DMS 273 (cell line): ENCODE measurements at regions not wholly inside any gene's neighbourhood (a gene's known extent, or its start where the extent isn't known, plus 50 kb on each side); places are given as distances from the start of the nearest gene placed in this dataset.
"Not testable (repeated sequence)": the region's sequence is repeated elsewhere in the genome, so short reads cannot be mapped to it uniquely, and the experiment has no call there.

ENCODE experiments used
- DNase-seq: peaks from one replicate; lab custom pipeline; 2025; ENCODE audit not compliant: unreplicated experiment; lab: John Stamatoyannopoulos, UW

- no peak for DNase-seq
Measured at GRCh38 chr10:57699944-57700343, 567.8 kb downstream of the IPMK start.

DNA sequence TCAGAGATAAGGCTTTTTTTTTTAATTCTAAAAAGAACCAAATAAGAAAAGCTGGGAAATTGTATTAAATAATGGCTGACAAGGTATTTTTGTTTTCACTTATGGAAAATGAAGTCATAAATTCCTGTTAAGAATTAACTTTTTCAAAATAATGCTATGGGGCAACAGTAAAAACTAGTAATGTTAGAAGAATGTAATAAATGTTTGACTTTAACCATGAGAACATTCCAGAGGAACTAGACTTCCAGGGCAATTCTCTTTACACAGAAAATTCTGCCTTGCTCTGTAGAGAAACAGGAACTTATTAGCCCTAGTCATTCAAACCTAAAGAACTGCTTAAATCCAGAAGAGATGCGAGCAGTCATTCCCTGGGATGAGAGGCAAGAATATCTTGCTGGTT, 571.1 kb downstream of the IPMK start:
- no peak for DNase-seq

GRCh38 chr10:57694956-57695608, 572.6 kb downstream of the IPMK start:
- no peak for DNase-seq

DNA sequence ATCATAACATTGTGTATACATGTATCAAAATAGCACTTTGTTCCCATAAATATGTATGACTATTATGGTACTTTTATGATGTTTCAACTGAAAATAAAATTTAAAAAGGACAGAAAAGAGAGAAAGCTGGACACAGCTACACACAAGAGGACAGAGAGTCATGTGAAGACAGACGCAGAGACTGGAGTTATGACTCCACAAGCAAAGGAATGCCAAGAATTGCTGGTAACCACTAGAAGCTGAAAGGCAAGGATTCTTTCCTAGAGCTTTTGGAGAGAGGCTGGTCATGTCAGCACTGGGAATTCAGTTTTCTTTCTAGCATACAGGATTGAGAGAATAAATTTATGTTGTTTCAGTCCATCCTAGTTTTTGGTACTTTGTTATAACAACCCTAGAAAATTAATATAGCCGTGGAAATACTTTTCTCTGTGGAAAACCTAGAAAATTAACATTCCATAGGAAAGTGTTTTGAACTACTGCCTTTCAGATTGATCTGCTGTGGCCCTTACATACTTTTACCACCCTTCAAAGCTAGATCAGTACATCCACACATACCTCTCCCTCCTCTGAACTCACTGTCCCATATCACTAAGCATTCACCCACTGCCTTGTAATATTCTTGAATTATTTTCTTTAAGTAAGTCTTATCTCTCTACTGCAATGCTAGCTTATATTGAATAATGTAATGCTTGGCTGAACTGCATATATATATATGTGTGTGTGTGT, 575.3 kb downstream of the IPMK start:
- no peak for DNase-seq

DNA sequence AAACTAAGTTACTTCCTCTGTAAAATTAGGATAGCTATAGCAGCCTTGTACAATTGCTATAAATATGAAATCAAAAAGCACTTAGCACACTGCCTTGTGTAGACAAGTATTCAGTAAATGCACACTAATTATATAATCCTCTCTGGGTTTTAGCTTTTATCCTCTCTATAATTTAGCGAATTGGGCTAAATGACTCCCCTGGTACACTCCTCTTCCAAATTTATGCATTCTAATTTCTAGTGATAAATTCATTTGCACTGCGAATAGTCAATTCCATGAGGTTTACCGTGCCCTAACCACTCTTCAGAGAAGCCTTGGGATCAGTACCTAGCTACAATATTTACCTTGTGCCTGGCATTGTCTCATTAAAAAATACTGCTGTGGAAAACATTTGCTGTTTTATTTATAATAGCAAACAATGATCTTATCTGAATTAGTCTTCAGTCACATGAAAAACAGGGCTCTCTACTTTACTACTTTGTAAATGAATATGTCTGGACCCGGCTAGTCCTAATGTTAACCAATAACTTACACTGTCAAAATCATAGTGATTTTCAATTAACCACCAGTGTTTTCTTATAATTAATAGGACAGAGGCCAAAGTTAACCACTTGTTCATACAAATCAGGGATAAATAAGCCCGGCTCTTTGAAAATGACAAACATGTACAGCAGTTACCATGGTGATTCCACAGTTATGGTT, 577.9 kb downstream of the IPMK start:
- no peak for DNase-seq

- DNase-seq, result no peak
Measured at GRCh38 chr10:57679916-57680315, 587.8 kb downstream of the IPMK start.

GRCh38 chr10:57675125-57675524, 592.6 kb downstream of the IPMK start:
- DNase-seq, result no peak

DNA sequence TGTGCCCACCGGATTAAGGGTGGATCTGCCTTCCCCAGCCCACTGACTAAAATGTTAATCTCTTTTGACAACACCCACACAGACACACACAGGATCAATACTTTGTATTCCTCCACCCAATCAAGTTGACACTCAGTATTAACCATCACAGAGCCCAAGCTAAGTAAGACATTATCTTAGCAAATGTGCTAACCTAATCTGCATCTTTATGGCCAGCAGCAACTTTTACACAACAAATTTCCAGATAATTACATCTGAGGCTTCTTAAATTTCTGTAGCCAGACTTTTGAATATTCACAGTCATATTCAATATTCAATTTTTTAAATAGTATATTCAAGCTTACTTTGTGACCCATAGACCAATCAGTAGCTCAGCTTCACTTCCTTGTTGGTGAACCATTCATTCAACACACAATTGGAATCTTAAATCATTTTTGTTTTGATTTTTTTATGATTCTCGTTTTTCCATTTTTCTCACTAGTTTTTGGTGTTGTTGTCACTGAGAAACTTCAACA, 594.2 kb downstream of the IPMK start:
- DNase-seq, result no peak

DNA sequence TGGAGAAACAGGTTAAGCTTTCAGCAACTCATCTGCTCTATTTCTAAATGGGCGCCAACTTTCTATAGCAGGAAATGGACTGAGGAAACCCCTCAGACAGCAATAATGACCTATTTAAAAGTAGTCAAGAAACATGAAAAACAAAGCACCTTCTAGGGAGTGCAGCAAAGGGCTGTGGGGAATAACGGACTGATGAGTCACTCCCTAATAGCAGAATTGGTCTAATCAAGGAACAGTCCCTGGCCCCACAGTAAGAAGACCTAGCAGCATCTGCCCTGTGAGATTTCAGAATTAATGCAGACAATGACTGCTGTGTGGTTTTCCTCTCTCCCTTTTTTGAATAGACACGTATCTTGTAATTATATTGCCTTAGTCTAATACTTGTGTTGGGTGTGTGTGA, 602.9 kb downstream of the IPMK start:
- no peak for DNase-seq

- DNase-seq, result no peak
Measured at GRCh38 chr10:57663401-57663800, 604.3 kb downstream of the IPMK start.

DNA sequence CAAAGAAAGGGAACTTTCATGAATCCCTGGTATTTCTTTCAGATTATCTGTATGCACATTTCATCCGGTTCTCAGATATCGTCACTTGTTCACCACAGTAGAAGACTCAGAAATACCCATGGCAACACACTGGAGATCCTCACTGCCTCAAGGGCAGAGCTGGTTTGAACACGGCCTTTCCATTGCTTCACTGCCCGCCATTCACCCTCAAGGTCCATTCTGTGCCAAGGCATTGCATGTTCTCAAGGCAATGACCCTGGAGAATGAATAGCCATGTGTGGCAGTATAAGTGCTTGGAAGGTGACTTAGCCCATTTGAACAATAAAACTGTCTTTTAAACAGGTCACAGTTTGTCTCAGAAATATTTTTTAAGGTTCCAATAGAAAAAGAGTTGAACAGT, 606.5 kb downstream of the IPMK start:
- no peak for DNase-seq

DNA sequence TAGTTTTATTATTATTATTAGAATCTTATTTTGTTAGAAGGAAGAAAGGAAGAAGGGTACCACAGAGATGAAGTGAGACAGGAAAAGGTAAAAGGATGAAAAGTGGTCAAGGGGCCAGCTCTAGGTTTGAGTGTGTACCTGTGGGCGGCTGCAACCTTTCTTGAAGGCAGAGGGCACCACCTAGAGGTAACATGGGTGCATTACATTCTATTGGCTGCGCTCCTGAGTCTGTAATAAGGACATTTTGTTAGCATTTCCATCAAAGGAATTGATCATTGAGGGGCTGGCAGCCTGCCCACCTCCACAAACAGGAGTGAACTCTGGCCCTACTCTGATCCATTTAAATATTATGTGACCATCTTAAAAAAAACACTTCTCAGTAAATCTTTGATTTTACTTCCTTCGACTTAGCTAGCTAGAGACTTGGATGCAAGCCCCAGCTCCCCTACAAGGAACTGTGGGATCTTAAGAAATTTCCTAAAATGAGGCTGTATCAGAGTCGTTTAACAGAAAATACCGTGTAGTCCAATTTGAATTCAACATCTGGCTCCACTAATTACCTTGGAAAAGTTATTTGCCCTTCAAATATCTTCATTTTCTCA, 610.4 kb downstream of the IPMK start:
- peak; percentile 48 for DNase-seq

- DNase-seq, result no peak
Measured at GRCh38 chr10:57654856-57655255, 612.8 kb downstream of the IPMK start.

GRCh38 chr10:57645108-57645507, 622.6 kb downstream of the IPMK start:
- DNase-seq, result not testable (repeated sequence)

- DNase-seq, result no peak
Measured at GRCh38 chr10:57638411-57638810, 629.3 kb downstream of the IPMK start.

- DNase-seq, result no peak
Measured at GRCh38 chr10:57628592-57629284, 639.0 kb downstream of the IPMK start.

DNA sequence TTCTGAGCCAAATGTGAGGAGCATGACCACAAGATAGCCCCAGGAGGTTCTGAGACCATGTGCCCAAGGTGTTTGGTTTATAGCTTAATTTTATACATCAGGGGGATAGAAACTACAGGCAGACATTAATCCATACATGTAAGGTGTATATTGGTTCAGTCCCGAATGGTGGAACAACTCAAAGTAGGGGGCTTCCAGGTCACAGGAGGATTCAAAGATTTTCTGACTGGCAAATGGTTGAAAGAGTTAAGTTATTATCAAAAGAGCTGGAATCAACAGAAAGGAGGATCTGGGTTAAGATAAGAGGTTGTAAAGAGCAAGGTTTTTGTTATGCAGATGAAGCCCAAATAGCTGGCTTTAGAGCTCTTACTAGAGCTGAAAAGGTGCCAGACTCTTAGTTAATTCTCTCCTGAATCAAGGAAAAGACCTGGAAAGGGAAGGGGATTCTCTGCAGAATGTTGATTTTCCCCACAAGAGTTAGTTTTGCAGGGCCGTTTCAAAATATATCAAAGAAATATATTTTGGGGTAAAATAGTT, 640.0 kb downstream of the IPMK start:
- no peak for DNase-seq

GRCh38 chr10:57624856-57625592, 642.7 kb downstream of the IPMK start:
- no peak for DNase-seq

DNA sequence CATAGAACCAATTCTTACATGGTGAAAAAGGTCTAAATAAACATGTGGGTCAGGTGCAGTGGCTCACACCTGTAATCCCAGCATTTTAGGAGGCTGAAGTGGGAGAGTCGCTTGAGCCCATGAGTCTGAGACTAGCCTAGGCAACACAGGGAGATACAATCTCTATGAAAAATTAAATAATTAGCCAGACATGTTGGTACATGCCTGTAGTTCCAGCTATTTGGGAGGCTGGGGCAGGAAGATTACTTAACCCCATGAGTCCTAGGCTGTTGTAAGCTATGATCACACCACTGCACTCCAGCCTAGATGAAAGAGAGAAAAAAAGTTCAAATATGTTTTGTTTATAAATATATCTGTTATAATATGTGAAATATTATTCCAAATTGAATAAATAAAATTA, 643.6 kb downstream of the IPMK start:
- no peak for DNase-seq

GRCh38 chr10:57621466-57621865, 646.2 kb downstream of the IPMK start:
- no peak for DNase-seq
